ENCODE measurements at regions not wholly inside any gene's neighbourhood (a gene's known extent, or its start where the extent isn't known, plus 50 kb on each side); places are given as distances from the start of the nearest gene placed in this dataset.

DNA sequence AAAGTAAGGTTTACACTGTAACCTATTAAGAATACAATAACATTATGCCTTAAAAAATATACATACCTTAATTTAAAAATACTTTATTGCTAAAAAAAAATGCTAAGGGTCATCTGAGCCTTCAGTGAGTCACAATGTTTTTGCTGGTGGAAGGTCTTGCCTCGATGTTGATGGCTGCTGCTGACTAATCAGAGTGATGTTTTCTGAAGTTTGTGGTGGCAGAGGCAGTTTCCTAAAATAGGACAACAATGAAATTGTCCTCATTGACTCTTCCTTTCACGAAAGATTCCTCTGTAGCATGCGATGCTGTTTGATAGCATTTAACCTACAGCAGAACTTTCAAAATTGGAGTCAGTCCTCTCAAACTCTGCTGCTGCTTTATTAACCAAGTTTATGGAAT, 97.6 kb downstream of the FAT3 start:
- TF ChIP-seq, protein P1, sequence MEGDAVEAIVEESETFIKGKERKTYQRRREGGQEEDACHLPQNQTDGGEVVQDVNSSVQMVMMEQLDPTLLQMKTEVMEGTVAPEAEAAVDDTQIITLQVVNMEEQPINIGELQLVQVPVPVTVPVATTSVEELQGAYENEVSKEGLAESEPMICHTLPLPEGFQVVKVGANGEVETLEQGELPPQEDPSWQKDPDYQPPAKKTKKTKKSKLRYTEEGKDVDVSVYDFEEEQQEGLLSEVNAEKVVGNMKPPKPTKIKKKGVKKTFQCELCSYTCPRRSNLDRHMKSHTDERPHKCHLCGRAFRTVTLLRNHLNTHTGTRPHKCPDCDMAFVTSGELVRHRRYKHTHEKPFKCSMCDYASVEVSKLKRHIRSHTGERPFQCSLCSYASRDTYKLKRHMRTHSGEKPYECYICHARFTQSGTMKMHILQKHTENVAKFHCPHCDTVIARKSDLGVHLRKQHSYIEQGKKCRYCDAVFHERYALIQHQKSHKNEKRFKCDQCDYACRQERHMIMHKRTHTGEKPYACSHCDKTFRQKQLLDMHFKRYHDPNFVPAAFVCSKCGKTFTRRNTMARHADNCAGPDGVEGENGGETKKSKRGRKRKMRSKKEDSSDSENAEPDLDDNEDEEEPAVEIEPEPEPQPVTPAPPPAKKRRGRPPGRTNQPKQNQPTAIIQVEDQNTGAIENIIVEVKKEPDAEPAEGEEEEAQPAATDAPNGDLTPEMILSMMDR (IDR thresholded peaks at IDR 0.05), result no peak
- no peak for TF ChIP-seq POLR2A (IDR thresholded peaks at IDR 0.05)

All from heart left ventricle (tissue), 13 donors.